Epithelial cell of proximal tubule (primary cell): ENCODE measurements at regions not wholly inside any gene's neighbourhood (a gene's known extent, or its start where the extent isn't known, plus 50 kb on each side); places are given as distances from the start of the nearest gene placed in this dataset.
A peak's percentile ranks its signal among the peaks of the same experiment; 100 is the strongest.
"Not testable (repeated sequence)": the region's sequence is repeated elsewhere in the genome, so short reads cannot be mapped to it uniquely, and the experiment has no call there.

Experiments used
- DNase-seq: peaks from one replicate; pipeline ENCODE4 v3.0.0-alpha.2; 2011; ENCODE audit warnings: low read depth
- H3K4me3 ChIP-seq: 2 replicates; pipeline ENCODE4 v1.5.1; 2011; ENCODE audit warnings: low read depth, mild to moderate bottlenecking, low read length
- TF ChIP-seq, protein P1 (sequence below): conservative IDR thresholded peaks from 2 replicates; pipeline ENCODE4 v1.5.1; 2012; ENCODE audit warnings: low read depth, mild to moderate bottlenecking, low read length

DNA sequence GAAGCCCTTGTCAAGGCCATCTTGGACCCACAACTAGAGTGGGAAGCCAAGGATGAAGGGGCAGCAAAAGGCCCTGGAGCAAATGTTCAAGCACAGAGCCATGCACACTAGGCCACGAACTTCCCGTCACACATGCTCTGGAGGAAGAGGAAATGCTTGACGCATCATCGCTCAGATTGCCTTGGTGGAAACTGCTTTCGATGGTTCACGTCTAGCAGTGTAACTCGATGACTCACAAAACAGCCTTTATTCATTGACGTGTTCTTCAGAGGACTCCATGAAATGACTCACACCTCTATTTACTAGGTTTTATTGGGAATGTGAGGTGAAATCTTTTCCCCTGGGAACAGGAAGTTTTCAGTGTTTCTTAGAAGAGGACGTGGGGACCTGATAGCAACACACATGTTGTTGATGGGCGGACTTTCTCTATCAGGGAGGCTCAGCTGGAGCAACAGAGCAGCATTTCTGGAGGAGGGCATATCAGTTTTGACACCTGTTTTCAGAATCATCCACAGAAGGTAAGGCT, 79.8 kb upstream of the FLT1 start:
- TF ChIP-seq, protein P1, sequence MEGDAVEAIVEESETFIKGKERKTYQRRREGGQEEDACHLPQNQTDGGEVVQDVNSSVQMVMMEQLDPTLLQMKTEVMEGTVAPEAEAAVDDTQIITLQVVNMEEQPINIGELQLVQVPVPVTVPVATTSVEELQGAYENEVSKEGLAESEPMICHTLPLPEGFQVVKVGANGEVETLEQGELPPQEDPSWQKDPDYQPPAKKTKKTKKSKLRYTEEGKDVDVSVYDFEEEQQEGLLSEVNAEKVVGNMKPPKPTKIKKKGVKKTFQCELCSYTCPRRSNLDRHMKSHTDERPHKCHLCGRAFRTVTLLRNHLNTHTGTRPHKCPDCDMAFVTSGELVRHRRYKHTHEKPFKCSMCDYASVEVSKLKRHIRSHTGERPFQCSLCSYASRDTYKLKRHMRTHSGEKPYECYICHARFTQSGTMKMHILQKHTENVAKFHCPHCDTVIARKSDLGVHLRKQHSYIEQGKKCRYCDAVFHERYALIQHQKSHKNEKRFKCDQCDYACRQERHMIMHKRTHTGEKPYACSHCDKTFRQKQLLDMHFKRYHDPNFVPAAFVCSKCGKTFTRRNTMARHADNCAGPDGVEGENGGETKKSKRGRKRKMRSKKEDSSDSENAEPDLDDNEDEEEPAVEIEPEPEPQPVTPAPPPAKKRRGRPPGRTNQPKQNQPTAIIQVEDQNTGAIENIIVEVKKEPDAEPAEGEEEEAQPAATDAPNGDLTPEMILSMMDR = no peak
- peak; percentile 97 for DNase-seq
- H3K4me3 ChIP-seq = no peak overlapping the region

GRCh38 chr13:28573595-28574373, 78.9 kb upstream of the FLT1 start:
- no peak overlapping the region for H3K4me3 ChIP-seq
- no peak for DNase-seq
- TF ChIP-seq, protein P1 = no peak

GRCh38 chr13:28572871-28573270, 77.9 kb upstream of the FLT1 start:
- DNase-seq = no peak
- TF ChIP-seq, protein P1 = no peak
- no peak overlapping the region for H3K4me3 ChIP-seq

DNA sequence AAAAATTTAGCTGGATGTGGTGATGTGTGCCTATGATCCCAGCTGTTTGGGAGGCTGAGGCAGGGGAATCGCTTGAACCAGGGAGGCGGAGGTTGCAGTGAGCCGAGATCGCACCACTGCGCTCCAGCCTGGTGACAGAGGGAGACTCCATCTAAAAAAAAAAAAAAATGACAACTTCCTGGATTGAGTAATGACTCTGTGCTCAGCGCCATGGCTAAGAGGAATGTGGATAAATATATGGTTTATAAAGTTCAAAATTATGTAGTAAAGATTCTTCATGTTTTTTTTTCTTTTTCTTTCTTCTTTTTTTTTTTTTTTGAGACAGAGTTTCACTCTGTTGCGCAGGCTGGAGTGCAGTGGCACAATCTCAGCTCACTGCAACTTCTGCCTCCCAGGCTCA, 75.4 kb upstream of the FLT1 start:
- not testable (repeated sequence) for DNase-seq, H3K4me3 ChIP-seq

DNA sequence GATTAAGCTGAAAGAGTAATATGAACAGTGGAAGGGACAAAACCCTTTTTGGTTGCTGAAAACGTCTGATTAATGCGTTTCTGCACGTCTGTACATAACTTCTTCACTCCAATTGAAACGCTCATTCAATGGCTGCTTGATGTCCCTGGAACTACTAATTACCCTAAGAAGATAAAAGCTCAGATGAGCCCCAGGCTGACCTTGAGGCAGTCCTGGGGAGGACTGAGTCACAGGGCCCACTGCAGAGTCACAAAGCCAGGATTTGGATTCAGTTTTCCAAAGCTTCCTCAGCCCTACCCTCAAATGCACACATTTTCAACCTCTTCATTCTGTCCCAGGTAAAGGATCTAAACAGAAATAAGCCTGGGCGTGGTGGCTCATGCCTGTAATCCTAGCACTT, 75.0 kb upstream of the FLT1 start:
- H3K4me3 ChIP-seq = no peak overlapping the region
- TF ChIP-seq, protein P1 = no peak
- no peak for DNase-seq

- H3K4me3 ChIP-seq = no peak overlapping the region
These were observed 73.4 kb upstream of the FLT1 start for GRCh38 chr13:28568286-28568685.

GRCh38 chr13:28566891-28567290, 72.0 kb upstream of the FLT1 start:
- TF ChIP-seq, protein P1 = no peak
- no peak for DNase-seq
- no peak overlapping the region for H3K4me3 ChIP-seq

More at GRCh38 chr13:28568286-28568685, 73.4 kb upstream of the FLT1 start:
- TF ChIP-seq, protein P1 = no peak
- DNase-seq = no peak
